HL-60 (cell line): ENCODE measurements at regions not wholly inside any gene's neighbourhood (a gene's known extent, or its start where the extent isn't known, plus 50 kb on each side); places are given as distances from the start of the nearest gene placed in this dataset.
"Not testable (repeated sequence)": the region's sequence is repeated elsewhere in the genome, so short reads cannot be mapped to it uniquely, and the experiment has no call there.

Experiments used
- DNase-seq, 2 experiments: peaks; one replicate each; pipeline ENCODE4 v3.0.0-alpha.2; 2010 to 2020; ENCODE audit warnings: low read depth in 1 of 2, low spot score in 1 of 2
- H3K27ac ChIP-seq: fragments of 250-450 bp; sonication (Bioruptor Pico); replicated peaks from 2 replicates; pipeline ENCODE4 v1.5.1; 2020; ENCODE audit warnings: mild to moderate bottlenecking, moderate library complexity
- H3K27me3 ChIP-seq: fragments of 250-450 bp; sonication (Bioruptor Pico); 2 replicates; pipeline ENCODE4 v1.5.1; 2021; ENCODE audit warnings: mild to moderate bottlenecking, moderate library complexity; ENCODE audit not compliant: insufficient read depth, poor library complexity, severe bottlenecking
- H3K4me3 ChIP-seq: replicated peaks from 2 replicates; pipeline ENCODE4 v1.5.1; 2011; ENCODE audit warnings: mild to moderate bottlenecking, control low read depth, low read length; ENCODE audit not compliant: insufficient read depth
- CTCF ChIP-seq: IDR thresholded peaks from one replicate; pipeline ENCODE4 v1.5.1; 2011; ENCODE audit warnings: low read length, control low read depth, inconsistent platforms; ENCODE audit not compliant: insufficient read depth
- GABPA ChIP-seq: IDR thresholded peaks from 2 replicates; pipeline ENCODE4 v1.6.1; 2012; ENCODE audit warnings: low read depth
- POLR2AphosphoS5 ChIP-seq: IDR thresholded peaks from 2 replicates; pipeline ENCODE4 v1.6.1; 2012; ENCODE audit warnings: low read depth
- REST ChIP-seq: IDR thresholded peaks from 2 replicates; pipeline ENCODE4 v1.6.1; 2012; ENCODE audit warnings: low read depth; ENCODE audit not compliant: insufficient replicate concordance
- SPI1 ChIP-seq: IDR thresholded peaks from 2 replicates; pipeline ENCODE4 v1.6.1; 2012; ENCODE audit warnings: low read depth, mild to moderate bottlenecking, borderline replicate concordance

- TF ChIP-seq POLR2AphosphoS5 = no peak
- no peak for TF ChIP-seq GABPA
- no peak for TF ChIP-seq SPI1
- no peak for TF ChIP-seq CTCF
- TF ChIP-seq REST = no peak
- H3K4me3 ChIP-seq = no peak overlapping the region
- DNase-seq = no peak
- H3K27ac ChIP-seq = no peak overlapping the region
- no peaks in the 10 kb centered on the region for H3K27me3 ChIP-seq
Measured at GRCh38 chr6:4660377-4661321, 115.6 kb upstream of the CDYL start.

GRCh38 chr6:4659719-4660118 lies 116.5 kb upstream of the CDYL start:
- DNase-seq, H3K27me3 ChIP-seq, H3K4me3 ChIP-seq, H3K27ac ChIP-seq: not testable (repeated sequence)

- Histone ChIP-seq H3K27ac (no peak overlapping the region), H3K27me3 (no peaks in the 10 kb centered on the region), H3K4me3 (no peak overlapping the region)
- TF ChIP-seq POLR2AphosphoS5 (no peak), REST (no peak), GABPA (no peak), CTCF (no peak), SPI1 (no peak)
- DNase-seq = no peak
Measured at GRCh38 chr6:4658486-4658885, 117.7 kb upstream of the CDYL start.

- no peak for DNase-seq
- TF ChIP-seq CTCF = no peak
- no peak for TF ChIP-seq POLR2AphosphoS5
- TF ChIP-seq REST = no peak
- no peak for TF ChIP-seq GABPA
- Histone ChIP-seq H3K27me3 (no peaks in the 10 kb centered on the region), H3K27ac (no peak overlapping the region), H3K4me3 (no peak overlapping the region)
Measured at GRCh38 chr6:4656106-4656505, 120.1 kb upstream of the CDYL start.
